Heart left ventricle (tissue), 13 donors: ENCODE measurements at regions not wholly inside any gene's neighbourhood (a gene's known extent, or its start where the extent isn't known, plus 50 kb on each side); places are given as distances from the start of the nearest gene placed in this dataset.

Experiments used
- CTCF ChIP-seq, 12 donors: fragments of 200-600 bp; sonication (generic) in 4 of 12; IDR thresholded peaks; one replicate each; pipeline versions ENCODE4 v1.5.0 to v1.8.0; 2018 to 2022; ENCODE audit warnings: antibody characterized with exemption in 12 of 12, mild to moderate bottlenecking in 5 of 12
- POLR2A ChIP-seq, 2 donors: fragments of 450-650 bp; IDR thresholded peaks; one replicate each; pipeline ENCODE4 v1.6.1; 2017; ENCODE audit warnings: antibody characterized with exemption in 2 of 2, mild to moderate bottlenecking in 2 of 2, moderate library complexity in 2 of 2
- donor health status: ischemic (EF 13 %, LVEDD 7.1; RV severe dilation, severe dysfunction).
- donor health status: DM: no; HTN: yes; CAD: no.
- donor health status: DM: no; HTN: no; CAD: no.
- donor health status: ischemic (EF 25% LVEDD 6.9; RV normal size, moderate dysfunction).
- donor health status: ischemic (EF 25% LVEDD 5.7; RV mildly dilated, moderate dysfunction).
- donor health status: ischemic (EF 35%, LVEDD 5.7; RV mildly dilated, moderate dysfunction).
- donor health status: nonischemic (EF 11% LVEDD 7.7; RV severe dilation, severe dysfunction).
- donor health status: DM: yes; HTN: yes; CAD: no.
- donor health status: PGD.
- donor health status: ischemic (EF 29% LVEDD 5.4; RV normal size, mild dysfunction).
- donor health status: nonischemic (EF 23%, LVEDD 6.1; RV moderate dilation, normal function).

GRCh38 chr1:199204231-199204630 is 565.4 kb downstream of the PTPRC start:
- TF ChIP-seq CTCF (IDR thresholded peaks at IDR 0.05) (no peak), POLR2A (IDR thresholded peaks at IDR 0.05) (no peak)
